DMS79 (cell line): ENCODE measurements at regions not wholly inside any gene's neighbourhood (a gene's known extent, or its start where the extent isn't known, plus 50 kb on each side); places are given as distances from the start of the nearest gene placed in this dataset.
A peak's percentile ranks its signal among the peaks of the same experiment; 100 is the strongest.
"Not testable (repeated sequence)": the region's sequence is repeated elsewhere in the genome, so short reads cannot be mapped to it uniquely, and the experiment has no call there.

Source experiments
- DNase-seq: peaks from one replicate; lab custom pipeline; 2025; lab: John Stamatoyannopoulos, UW

DNA sequence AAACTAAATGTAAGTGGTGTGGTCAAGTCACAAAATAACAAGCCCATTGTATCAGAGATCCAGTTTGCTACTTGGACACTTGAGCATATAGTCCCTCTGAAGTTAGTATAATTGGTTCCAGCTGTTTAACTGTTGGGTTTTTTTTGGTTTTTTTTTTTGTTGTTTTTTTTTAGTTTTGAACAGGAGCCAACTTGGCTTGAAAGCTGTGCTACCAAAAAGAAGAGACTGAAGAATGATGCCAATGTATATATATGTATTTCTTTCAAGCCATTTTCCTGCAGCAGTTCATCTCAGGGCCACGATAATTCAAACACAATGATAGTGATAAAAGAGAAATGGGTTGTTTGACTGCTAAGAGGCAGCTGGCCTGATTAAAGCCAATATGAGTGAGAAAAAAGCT is 138.3 kb downstream of the PCDH18 start:
- no peak for DNase-seq

DNA sequence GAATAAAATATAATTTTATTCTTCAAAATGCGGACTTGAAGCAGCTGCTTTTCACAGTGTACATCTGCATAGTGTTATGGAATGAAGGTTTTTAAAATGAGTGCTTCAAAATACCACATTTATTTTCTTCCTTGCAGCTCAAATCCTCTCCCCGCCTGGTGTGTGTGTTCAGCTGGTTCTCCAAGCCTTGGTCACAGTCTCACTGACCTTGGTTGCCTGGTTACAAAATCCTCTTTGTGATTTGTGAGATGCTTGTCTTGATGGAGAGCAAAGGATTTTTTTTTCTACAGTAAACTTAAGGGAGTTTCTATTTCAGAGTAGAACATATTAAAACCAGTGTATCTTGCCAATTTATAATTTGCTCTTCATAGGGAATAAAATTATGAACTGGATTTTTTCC is 139.2 kb downstream of the PCDH18 start:
- DNase-seq: peak; percentile 5

DNA sequence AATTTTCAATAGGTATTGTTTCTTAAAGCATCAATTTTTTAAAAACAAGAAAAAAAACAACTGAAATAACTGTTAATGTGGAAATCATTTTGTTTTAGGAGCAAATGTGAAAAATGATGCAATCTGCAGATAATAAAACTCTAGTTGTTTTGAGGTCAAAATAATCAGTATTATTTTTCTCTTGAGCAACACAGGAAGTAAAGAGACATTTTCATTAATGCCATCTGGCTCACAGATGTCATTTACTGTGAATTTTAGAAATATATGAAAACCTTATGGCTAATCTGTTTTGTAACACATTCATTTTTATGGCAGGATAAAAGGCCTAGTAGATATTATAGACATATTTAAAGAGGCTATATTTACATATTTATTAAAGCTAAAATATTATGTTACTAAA is 141.6 kb downstream of the PCDH18 start:
- no peak for DNase-seq

DNA sequence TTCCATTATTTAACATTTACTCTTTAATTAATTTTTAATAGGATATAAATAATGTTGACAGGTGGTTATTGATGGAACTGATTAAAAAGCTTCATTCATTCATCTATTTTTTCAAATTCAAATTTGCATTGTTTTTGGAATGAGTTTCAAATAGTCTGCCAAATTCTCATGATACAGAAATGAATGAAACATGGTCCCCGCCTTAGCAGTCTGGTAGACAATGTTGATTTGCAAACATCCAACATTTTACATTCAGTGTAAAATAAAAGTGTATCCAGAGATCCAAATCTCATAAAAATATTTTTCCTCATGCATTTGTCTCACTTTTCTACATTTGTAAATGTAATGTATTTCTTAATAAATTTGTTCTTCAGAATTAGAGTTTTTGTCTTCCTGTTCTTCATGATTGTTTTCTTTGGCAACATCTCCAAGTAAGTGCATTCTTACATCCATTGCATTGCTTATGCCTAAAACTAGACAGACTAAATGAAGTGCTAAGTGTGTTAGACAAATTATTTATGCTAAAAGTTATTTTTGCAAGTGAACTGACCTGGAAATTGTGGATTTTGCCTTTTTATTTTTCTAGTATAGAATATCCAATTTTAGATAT is 142.3 kb downstream of the PCDH18 start:
- DNase-seq: no peak

DNA sequence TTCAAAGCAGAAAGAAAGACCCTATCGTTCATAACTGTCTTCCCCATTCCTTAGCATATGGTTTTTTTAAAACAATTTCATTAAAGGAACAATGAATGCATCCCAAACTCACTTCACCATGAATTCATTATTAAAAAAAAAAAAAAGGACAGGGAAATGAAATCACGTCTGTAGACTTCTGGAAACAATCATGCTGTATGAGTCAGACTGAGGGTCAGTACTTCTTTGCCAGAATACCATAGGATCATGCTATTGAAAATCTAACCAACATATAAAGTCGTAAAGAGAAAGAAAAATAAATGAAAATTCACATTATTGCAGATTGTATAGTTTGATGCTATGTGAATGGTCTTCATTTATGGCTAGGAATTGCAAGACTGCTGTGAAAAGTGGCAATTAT is 144.4 kb downstream of the PCDH18 start:
- no peak for DNase-seq

DNA sequence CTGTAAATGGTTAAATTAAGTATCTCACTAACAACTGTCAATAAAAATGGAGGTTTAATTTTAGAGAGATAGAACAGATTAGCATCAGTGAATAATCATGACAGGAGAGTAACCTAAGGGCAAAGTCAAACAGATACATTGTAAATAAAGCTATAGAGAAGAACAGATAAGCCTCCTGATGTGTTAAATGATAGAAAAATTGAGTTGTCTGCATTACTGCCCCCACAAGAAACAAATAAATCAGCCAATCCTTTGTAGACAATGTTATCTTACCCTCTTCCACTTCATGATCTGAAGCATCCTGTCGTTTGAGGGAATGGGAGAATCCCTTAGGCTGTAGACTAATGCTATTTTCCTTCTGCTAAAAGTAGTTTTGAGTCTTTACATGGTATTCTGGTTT is 147.8 kb downstream of the PCDH18 start:
- DNase-seq: no peak

DNA sequence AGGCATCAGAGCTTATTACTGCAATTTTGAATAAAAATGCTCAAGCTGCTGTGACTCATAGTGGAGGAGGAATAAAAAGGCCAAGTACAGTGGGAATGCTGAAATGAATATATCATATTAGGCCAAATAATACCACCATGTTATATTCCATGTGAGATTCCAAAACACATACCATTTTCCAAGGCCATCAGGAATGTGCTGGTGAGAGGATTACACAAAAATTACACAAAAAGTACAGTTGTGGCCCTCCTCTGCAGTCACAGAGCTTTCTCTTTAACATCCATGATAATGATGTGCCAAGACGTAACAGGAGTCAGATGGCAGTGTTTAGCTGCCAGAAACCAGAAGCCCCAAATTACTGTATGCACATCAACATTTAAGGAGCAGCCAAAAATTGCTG is 153.5 kb downstream of the PCDH18 start:
- DNase-seq: no peak

DNA sequence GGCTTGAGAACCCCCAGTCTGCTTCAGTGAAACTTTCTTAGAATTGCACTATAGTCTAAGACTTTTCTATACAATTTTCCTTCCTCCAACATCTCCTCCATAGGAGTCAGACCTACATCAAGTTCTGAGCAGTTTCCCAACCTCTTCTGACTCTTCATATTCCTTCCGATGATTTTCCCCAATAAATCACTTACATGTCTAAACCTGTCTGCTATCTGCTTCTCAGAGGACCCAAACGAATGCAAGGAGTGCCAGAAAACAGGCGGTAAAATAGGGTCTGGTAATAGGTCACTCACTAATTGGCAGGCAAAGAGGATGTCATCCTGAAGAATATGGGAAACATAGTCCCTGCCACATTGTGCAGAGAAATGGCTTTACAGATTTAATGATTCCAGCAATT is 153.9 kb downstream of the PCDH18 start:
- DNase-seq: no peak

DNA sequence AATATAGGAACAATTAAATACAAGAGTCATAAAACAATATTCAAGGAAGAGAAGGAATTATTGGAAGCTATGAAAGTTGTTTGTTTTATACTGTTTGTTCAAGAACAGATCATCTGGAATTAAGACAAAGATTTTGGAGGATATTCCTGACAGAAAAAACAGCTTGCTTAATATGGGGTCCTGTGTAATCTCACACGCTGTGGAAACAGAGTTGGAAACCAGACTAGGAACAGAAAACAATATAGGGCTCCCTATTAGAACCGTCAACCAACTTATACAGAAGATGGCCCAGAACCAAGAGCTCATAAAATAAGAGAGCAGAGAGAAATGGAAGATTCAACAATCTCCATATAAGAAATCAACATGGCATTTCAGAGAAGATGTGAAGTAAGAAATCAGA is 156.0 kb downstream of the PCDH18 start:
- DNase-seq: no peak

DNA sequence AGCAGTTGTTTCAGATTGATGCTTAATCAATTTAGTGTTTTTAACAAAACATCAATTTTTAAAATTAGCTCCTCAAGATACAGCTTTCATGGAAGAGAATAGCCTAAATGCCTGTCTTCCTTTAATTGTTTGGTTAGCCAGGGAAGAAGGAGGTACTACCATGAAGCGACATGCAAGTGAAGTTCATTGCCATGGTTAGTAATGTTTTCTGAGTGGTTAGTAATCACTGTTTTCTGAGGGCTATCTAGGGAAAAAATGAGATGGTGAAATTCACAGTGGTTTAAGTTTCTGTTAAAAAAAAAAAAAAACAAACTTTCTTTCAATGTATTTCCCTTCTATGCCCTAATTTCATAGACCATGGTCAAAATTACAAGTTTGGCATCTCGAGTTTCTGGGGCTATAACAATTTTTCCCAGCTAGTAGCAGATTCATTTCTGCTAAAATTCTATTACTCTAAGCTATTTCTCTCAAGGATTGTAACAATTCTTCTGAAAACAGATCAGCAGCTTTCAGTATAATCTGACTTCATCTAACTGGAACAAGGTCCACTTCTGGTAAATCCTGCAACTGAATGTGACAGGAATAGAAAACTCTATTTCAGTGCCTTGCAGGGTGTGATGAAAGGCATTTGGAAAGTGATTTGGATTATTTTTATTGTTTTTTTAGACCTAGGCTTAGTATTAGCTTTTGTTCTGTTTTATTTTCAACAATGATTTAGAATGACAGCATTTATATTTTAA is 157.0 kb downstream of the PCDH18 start:
- no peak for DNase-seq

DNA sequence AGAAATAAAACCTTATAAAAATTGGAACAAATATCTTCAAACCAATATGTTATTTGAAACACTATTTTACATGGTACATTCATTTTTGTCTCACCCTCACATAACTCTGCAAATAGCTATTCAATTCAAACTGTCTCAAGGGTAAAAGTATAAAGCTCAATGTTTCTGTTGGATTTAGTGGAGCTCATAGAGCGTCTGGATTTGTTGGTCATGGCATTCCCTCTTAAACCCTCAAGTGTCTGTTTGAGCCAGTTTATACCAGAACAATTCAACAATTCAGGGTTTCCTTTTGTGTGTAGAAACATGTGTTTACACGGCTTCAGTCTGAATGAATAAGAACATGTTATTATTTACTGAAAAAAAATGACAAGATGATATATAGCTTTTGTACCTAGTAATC is 161.6 kb downstream of the PCDH18 start:
- DNase-seq: no peak

DNA sequence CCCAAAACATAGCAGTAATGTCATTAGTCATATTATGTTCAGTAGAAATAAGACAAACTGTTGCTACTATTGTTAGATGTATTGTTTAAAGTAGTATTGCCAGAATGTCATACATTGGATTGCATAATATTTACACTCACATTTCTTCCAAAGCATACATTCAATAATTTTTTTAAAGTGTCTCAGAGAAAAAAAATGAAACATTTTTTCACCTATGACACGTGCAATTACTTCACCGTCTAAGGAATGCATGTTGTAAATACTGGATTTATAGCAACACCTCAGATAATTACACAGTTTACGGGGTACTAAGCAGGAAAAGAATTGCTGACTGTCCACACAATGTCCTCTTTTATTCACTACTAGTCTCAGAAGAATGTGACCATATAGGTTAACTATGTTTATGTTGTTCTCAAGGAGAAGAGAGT is 162.1 kb downstream of the PCDH18 start:
- DNase-seq: no peak

DNA sequence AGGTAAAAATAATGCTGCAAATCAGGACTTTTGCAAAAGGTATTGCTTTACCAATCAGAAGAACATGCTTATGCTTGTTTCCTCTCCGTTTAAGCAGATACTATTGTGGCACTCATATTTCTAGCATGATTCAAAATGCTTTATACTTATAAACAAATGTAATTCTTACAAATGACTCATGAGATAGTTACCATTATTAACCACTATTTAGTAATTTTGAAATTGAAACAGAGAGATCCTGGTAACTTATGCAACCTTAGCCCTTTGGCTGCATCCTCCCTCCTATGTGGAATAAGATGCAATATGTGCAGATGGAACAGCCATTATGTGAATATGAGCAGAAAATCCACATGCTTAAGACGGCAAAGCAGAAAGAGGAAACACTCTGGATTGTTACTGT is 164.7 kb downstream of the PCDH18 start:
- no peak for DNase-seq

DNA sequence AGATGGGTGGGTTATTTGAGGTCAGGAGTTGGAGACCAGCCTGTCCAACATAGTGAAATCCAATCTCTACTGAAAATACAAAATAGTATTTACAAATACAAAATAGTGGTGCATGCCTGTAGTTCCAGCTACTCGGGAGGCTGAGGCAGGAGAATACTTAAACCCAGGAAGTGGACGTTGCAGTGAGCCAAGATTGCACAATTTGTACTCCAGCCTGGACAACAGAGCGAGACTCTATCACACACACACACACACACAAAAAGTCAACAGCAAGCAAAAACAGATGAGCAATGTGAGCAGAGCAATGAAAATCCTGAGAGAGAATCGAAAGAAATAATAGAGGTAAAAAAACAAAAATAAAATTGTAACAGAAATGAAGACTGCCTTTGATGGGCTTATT is 168.8 kb downstream of the PCDH18 start:
- DNase-seq: no peak

DNA sequence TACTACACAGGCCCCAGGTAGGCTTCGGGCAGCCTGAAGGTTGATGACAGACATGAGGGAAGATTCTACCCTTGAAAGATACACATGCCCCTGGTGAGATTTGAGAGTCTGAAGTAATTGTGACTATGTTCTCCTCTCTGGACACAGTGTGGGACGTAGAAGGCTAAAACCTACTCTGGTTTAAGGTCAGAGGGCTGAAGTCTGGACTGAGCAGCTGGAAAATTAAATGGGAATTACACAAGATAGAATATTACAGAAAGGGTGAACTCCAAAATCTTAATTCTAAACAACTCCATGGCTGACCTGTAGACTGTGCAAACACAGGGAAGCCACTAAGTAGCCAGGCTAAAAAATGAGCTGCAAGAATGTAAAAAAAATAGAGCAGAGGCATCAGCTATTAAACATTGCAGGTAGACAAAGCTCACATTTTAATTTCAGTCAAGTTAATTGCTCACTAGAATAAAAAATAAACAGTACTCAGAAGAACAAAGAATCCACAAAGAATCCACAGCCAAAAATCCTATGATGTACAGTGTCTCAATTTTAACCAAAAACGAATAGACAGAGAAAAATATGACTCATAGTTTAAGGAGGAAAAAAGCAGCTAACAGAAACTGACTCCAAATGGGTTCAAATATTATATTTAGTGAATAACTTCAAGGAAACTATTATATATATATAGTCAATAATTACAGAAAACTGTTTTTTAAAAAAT is 170.4 kb downstream of the PCDH18 start:
- DNase-seq: no peak

DNA sequence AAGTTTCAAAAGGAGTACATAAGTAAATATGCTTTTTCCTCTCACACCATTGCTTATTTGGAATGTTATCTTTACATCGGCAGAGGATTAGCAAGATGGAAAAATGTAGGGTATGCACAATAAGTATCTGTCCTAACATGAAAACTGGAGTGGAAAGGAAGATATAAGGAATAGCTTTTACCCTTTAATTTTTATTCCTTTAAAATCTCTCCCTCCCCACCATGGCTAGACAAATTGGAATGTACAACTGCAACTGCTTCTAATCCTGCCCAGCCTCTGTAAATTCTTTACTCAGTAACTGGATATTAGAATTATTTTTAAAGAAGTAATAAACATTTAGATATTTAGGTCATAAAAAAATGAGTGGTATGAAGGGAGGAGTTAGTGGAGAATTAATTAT is 171.5 kb downstream of the PCDH18 start:
- no peak for DNase-seq

DNA sequence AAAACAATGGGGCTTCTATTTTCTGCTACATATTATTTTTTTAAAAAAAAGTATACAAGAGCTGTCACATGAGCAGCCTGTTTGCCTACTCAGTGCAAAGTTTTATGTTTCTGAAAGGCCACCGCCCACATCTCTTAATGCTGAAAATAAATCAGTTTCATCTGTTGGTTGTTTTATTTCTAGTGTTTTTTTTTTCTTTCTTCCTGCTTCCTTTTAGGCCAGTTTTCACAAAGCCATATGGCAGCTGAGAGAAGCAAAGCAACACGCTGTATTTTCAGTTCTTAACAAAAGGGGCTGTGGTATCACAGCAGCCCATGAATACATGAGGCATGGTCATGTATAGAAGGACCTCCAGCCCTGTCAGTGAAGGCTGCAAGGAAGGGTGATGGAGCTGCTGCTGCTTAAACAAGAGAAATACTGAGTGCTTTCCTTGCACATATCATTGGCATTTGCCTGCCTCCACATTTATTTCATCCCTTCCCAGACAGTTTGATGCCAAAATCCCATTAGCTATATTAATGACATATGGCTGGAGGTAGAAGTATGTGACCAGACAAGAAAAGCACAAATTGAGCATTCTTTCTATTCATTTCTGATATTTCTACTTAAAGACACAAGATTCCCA is 172.5 kb downstream of the PCDH18 start:
- DNase-seq: no peak

DNA sequence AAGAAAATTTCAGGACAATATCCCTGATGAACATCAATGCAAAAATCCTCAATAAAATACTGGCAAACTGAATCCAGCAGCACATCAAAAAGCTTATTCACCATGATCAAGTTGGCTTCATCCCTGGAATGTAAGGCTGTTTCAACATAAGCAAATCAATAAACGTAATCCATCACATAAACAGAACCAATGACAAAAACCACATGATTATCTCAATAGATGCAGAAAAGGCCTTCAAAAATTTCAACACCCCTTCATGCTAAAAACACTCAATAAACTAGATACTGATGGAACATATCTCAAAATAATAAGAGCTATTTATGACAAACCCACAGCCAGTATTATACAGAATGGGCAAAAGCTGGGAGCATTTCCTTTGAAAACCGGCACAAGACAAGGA is 177.7 kb downstream of the PCDH18 start:
- not testable (repeated sequence) for DNase-seq

DNA sequence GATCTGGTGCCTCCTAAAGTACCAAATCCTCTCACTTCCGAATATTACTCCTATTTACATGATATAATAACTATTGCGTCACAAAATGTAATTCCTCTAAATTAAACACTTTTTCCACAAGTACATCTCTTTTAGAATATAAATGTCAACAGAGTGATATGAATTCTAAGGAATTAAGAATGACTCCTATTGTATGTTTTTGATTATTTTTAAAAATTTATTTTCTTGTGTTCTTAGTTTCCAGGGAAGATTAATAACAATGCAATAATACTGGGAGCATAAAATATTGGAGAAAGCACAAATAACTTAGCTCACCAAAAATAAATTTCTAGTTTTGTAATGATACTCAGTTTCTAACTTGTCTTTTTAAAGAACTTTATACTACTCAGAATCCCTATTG is 184.9 kb downstream of the PCDH18 start:
- no peak for DNase-seq

DNA sequence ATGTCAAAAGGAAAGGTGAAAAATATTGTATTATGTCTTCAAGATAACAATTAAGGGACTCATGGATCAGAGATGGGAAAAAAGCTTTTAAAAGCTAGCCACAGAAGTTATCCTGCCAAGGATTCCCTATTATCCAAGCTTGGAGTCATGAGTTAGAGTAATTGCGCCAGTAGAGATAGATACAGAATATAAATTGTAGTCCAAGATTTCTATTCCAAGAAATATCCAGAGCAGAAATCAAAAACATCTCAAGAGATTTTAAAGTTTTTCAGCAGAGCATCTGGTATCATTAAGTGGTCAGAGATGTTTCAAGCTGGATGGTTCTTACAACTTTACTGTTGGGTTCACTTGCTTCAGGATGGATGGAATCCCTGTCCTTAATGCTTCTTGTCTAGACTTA is 186.7 kb downstream of the PCDH18 start:
- no peak for DNase-seq

DNA sequence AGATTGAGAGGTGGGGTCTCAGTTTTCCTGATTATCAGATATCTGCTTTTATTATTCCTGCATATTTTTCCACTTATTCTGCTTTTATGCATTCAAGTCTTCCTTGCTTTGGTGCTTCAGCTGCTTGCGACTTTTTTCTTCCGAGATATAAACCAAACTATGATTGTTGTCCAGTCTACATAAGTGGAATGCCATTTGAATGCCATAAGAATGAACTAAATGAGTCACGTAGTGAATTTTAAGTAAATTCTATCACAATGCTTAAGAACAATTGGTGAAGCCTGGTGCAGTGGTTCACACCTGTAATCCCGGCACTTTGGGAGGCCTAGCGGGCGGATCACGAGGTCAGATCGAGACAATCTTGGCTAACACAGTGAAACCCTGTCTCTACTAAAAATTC is 189.1 kb downstream of the PCDH18 start:
- DNase-seq: no peak

DNA sequence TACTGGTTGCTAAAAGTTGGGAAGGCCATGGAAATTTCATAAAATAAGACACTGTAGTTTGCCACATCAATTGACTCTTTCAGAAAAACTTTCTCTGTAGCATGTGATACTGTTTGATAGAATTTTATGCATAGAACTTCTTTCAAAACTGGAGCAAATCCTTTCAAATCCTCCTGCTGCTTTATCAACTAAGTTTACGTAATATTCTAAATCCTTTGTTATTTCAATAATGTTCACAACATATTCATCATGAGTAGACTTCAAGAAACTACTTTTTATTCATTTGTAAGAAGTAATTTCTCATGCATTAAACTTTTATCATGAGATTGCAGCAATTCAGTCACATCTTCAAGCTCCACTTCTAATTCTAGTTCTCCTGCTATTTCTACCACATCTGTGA is 199.3 kb downstream of the PCDH18 start:
- no peak for DNase-seq

DNA sequence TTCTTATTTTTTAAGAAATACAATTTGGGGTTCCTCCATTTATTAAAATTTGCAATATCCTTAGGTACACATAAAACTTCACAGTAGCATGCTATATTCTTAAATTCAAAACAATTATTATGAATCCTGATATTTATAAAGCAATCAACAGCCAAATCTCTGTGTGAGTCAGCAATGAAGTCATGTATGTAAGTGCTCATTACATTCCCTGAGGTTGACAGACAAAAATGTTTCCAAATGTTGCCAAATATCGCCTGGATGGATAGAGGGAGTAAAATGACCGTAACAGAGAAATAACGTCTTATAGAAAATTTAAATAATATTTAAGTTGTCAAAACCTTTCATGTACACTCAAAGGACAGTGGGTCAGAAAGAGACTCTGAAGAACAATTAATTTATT is 220.0 kb downstream of the PCDH18 start:
- DNase-seq: no peak
